ENCODE measurements at regions not wholly inside any gene's neighbourhood (a gene's known extent, or its start where the extent isn't known, plus 50 kb on each side); places are given as distances from the start of the nearest gene placed in this dataset.

GRCh38 chr18:47720741-47721140, 209.7 kb downstream of the SMAD2 start:
- TF ChIP-seq TCF4 (CRISPR knock-in tag; IDR thresholded peaks at IDR 0.05; ENCODE audit: borderline replicate concordance): no peak
- no peak for TF ChIP-seq RARB (CRISPR knock-in tag; IDR thresholded peaks at IDR 0.05)
- no peak for TF ChIP-seq OSR1 (CRISPR knock-in tag; IDR thresholded peaks at IDR 0.05)
- TF ChIP-seq BACH2 (CRISPR knock-in tag; IDR thresholded peaks at IDR 0.05; ENCODE audit: borderline replicate concordance): no peak
- TF ChIP-seq TSHZ2 (CRISPR knock-in tag; IDR thresholded peaks at IDR 0.05): no peak
- TF ChIP-seq ARNTL (CRISPR knock-in tag; IDR thresholded peaks at IDR 0.05; ENCODE audit: borderline replicate concordance, low read depth): no peak
- TF ChIP-seq GLIS3 (CRISPR knock-in tag; IDR thresholded peaks at IDR 0.05): no peak
